Motor neuron (in vitro differentiated cells): ENCODE measurements at regions not wholly inside any gene's neighbourhood (a gene's known extent, or its start where the extent isn't known, plus 50 kb on each side); places are given as distances from the start of the nearest gene placed in this dataset.

ENCODE experiments used
- ATAC-seq, 8 experiments: fragments of 200-7000 bp; cut with Tn5 transposase; replicated peaks in 6 of 8; 2 replicates each; pipeline ENCODE4 v1.8.0; 2021; ENCODE audit warnings: mild to moderate bottlenecking in 8 of 8, moderate library complexity in 8 of 8
- H3K27ac ChIP-seq, 2 donors: fragments of 250-450 bp; sonication (Bioruptor Pico); 2 replicates each; pipeline ENCODE4 v1.9.0; 2021; ENCODE audit warnings: antibody characterized with exemption in 2 of 2, mild to moderate bottlenecking in 2 of 2, moderate library complexity in 1 of 2
- H3K4me1 ChIP-seq, 2 donors: fragments of 250-450 bp; sonication (Bioruptor Pico); replicated peaks in 1 of 2; 2 replicates each; pipeline ENCODE4 v1.6.1; 2021; ENCODE audit warnings: antibody characterized with exemption in 2 of 2, mild to moderate bottlenecking in 2 of 2, moderate library complexity in 1 of 2
- H3K4me3 ChIP-seq, 5 donors: fragments of 250-450 bp; sonication (Bioruptor Pico); 2 replicates each; pipeline ENCODE4 v1.9.0; 2021; ENCODE audit warnings: antibody characterized with exemption in 5 of 5, mild to moderate bottlenecking in 5 of 5, moderate library complexity in 4 of 5
- WGBS, 10 experiments: fragments of 450-650 bp; shearing (Covaris generic); methylation state at CpG; one replicate each; pipeline ENCODE4 v1.0.0; 2022; 5-methylcytosine and 5-hydroxymethylcytosine counted together
- in situ Hi-C, 9 experiments: fragments of 400-800 bp; cut with MboI; loops; one replicate each; pipeline ENCODE4 v1.15.0; 2021; ENCODE audit warnings: low sequenced_read_pairs in 9 of 9, low pct_unique_long_range_greater_than_20kb in 2 of 9; ENCODE audit not compliant: unreplicated experiment in 9 of 9

- no peaks in the 10 kb centered on the region for H3K4me1 ChIP-seq
- no peak overlapping the region for H3K27ac ChIP-seq
- 55 to 90% (median 81%) methylated on average over 4 of the region's 4 CpGs for WGBS, 10 experiments
- in situ Hi-C loops: no loop called here
- no peak overlapping the region for H3K4me3 ChIP-seq
- ATAC-seq: no peak
Measured at GRCh38 chr3:104723000-104723399, 643.7 kb upstream of the ALCAM start.

- Histone ChIP-seq H3K27ac (no peak overlapping the region), H3K4me3 (no peak overlapping the region), H3K4me1 (no peaks in the 10 kb centered on the region)
- 26 to 97% (median 70%) methylated on average over 1 to 3 of the region's 3 CpGs for WGBS, 10 experiments
- in situ Hi-C loops: no loop called here
- ATAC-seq: no peak
Measured at GRCh38 chr3:104731074-104731473, 635.6 kb upstream of the ALCAM start.

- H3K4me3 ChIP-seq: no peak overlapping the region
- no peak overlapping the region for H3K27ac ChIP-seq
- H3K4me1 ChIP-seq: no peaks in the 10 kb centered on the region
- in situ Hi-C loops: no loop called here
- 0 to 100% (median 86%) methylated on average over 1 to 2 of the region's 2 CpGs; no CpG with 5 or more reads in 1 of the 10 experiments for WGBS, 10 experiments
- peak in 3 of 8 experiments; percentile 43 to 70 (median 62) for ATAC-seq
Measured at GRCh38 chr3:104734627-104735026, 632.1 kb upstream of the ALCAM start.

- in situ Hi-C loops: no loop called here
- Histone ChIP-seq H3K4me1 (no peaks in the 10 kb centered on the region), H3K4me3 (no peak overlapping the region), H3K27ac (no peak overlapping the region)
- WGBS, 10 experiments: 50 to 86% (median 80%) methylated on average over 1 of the region's 1 CpG; no CpG with 5 or more reads in 3 of the 10 experiments
- no peak for ATAC-seq
Measured at GRCh38 chr3:104735691-104736090, 631.0 kb upstream of the ALCAM start.

GRCh38 chr3:104738271-104738670, 628.4 kb upstream of the ALCAM start:
- in situ Hi-C loops: no loop called here
- WGBS, 10 experiments: 62 to 100% (median 96%) methylated on average over 1 to 2 of the region's 2 CpGs; no CpG with 5 or more reads in 4 of the 10 experiments
- H3K4me1 ChIP-seq: no peaks in the 10 kb centered on the region
- no peak overlapping the region for H3K4me3 ChIP-seq
- ATAC-seq: no peak
- no peak overlapping the region for H3K27ac ChIP-seq

- in situ Hi-C loops: no loop called here
- Histone ChIP-seq H3K4me1 (no peaks in the 10 kb centered on the region), H3K4me3 (no peak overlapping the region), H3K27ac (no peak overlapping the region)
- peak in 2 of 8 experiments; percentile 38 to 81 for ATAC-seq
- WGBS, 10 experiments: 60 to 100% (median 94%) methylated on average over 1 to 2 of the region's 3 CpGs; no CpG with 5 or more reads in 5 of the 10 experiments
Measured at GRCh38 chr3:104740874-104741379, 625.8 kb upstream of the ALCAM start.

GRCh38 chr3:104742044-104742443, 624.7 kb upstream of the ALCAM start:
- H3K4me3 ChIP-seq: no peak overlapping the region
- no peaks in the 10 kb centered on the region for H3K4me1 ChIP-seq
- H3K27ac ChIP-seq: no peak overlapping the region
- in situ Hi-C loops: no loop called here
- WGBS, 10 experiments: 0 to 96% (median 56%) methylated on average over 1 to 2 of the region's 2 CpGs; no CpG with 5 or more reads in 3 of the 10 experiments
- ATAC-seq: no peak

- ATAC-seq: no peak
- no peak overlapping the region for H3K4me3 ChIP-seq
- in situ Hi-C loops: no loop called here
- WGBS, 10 experiments: 33 to 100% (median 82%) methylated on average over 1 to 3 of the region's 3 CpGs; no CpG with 5 or more reads in 2 of the 10 experiments
- H3K4me1 ChIP-seq: no peaks in the 10 kb centered on the region
- H3K27ac ChIP-seq: no peak overlapping the region
Measured at GRCh38 chr3:104745313-104745712, 621.4 kb upstream of the ALCAM start.

GRCh38 chr3:104746056-104746455, 620.7 kb upstream of the ALCAM start:
- in situ Hi-C loops: no loop called here
- H3K27ac ChIP-seq: no peak overlapping the region
- ATAC-seq: no peak
- no peaks in the 10 kb centered on the region for H3K4me1 ChIP-seq
- no peak overlapping the region for H3K4me3 ChIP-seq

GRCh38 chr3:104750581-104750980, 616.1 kb upstream of the ALCAM start:
- Histone ChIP-seq H3K27ac (no peak overlapping the region), H3K4me1 (no peaks in the 10 kb centered on the region), H3K4me3 (no peak overlapping the region)
- ATAC-seq: no peak
- WGBS, 10 experiments: 11 to 91% (median 66%) methylated on average over 3 to 4 of the region's 4 CpGs; no CpG with 5 or more reads in 2 of the 10 experiments
- in situ Hi-C loops: no loop called here

GRCh38 chr3:104755791-104756190, 610.9 kb upstream of the ALCAM start:
- H3K4me3 ChIP-seq: no peak overlapping the region
- ATAC-seq: no peak
- in situ Hi-C loops: no loop called here
- H3K4me1 ChIP-seq: no peaks in the 10 kb centered on the region
- H3K27ac ChIP-seq: no peak overlapping the region
- 100% methylated on average over 1 of the region's 1 CpG; no CpG with 5 or more reads in 7 of the 10 experiments for WGBS, 10 experiments

- ATAC-seq: no peak
- no peak overlapping the region for H3K4me3 ChIP-seq
- no peaks in the 10 kb centered on the region for H3K4me1 ChIP-seq
- in situ Hi-C loops: no loop called here
- H3K27ac ChIP-seq: no peak overlapping the region
Measured at GRCh38 chr3:104763007-104763406, 603.7 kb upstream of the ALCAM start.

GRCh38 chr3:104764496-104764895, 602.2 kb upstream of the ALCAM start:
- 18 to 96% (median 75%) methylated on average over 1 to 4 of the region's 4 CpGs for WGBS, 10 experiments
- no peak for ATAC-seq

GRCh38 chr3:104768886-104769285, 597.8 kb upstream of the ALCAM start:
- in situ Hi-C loops: no loop called here
- WGBS, 10 experiments: 65 to 100% (median 89%) methylated on average over 1 to 3 of the region's 3 CpGs
- ATAC-seq: no peak
- peaks cover 0 to 9% of the 10 kb centered on the region in 2 donors for H3K4me1 ChIP-seq
- H3K27ac ChIP-seq: no peak overlapping the region
- H3K4me3 ChIP-seq: no peak overlapping the region

More at GRCh38 chr3:104764496-104764895, 602.2 kb upstream of the ALCAM start:
- in situ Hi-C loops: no loop called here
- Histone ChIP-seq H3K4me3 (no peak overlapping the region), H3K4me1 (no peaks in the 10 kb centered on the region), H3K27ac (no peak overlapping the region)
